ENCODE measurements at regions not wholly inside any gene's neighbourhood (a gene's known extent, or its start where the extent isn't known, plus 50 kb on each side); places are given as distances from the start of the nearest gene placed in this dataset.
A peak's percentile ranks its signal among the peaks of the same experiment; 100 is the strongest.
"Not testable (repeated sequence)": the region's sequence is repeated elsewhere in the genome, so short reads cannot be mapped to it uniquely, and the experiment has no call there.

DNA sequence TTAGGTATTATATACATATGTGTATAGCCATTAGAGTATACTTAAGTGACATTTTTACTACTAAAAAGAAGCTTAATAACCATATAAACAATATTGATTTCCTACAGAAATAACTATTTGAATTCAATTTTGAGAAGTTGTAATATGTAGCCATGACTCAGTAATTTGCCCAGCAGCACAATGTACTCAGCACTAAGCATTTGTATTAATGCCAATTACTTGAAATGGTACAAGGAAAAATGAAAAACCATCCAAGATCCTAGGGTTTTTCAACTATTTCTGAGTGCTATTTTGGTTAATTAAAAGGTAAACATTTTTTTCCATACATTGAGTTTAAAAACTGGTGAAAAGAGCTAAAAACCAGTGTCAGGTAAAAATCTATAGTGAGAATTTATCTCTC, 324.0 kb downstream of the KCNJ3 start:
- no peak for DNase-seq (ENCODE audit: low read depth)

- no peak for DNase-seq (ENCODE audit: low read depth)
These were observed 323.1 kb downstream of the KCNJ3 start for GRCh38 chr2:155021618-155022017.

- DNase-seq (ENCODE audit: low read depth), result no peak
These were observed 321.8 kb downstream of the KCNJ3 start for GRCh38 chr2:155020246-155020645.

DNA sequence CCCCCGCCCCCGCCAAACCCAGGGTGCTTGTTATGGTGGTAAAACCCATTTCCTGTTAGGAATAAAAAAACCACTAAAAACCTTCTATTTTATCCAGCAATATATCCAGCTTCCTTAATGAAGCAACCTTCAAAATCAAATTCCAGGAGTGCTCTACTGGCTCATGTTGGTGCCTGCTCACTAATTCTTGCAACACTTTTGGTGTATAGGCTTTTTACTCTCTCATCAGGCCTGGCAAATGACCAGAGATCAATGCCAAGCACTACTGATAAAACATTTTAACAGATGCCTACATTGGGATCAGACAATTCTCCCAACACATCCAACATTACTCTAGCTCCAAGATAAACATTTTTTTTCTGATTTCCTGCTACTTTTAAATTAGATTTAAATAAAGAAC, 312.4 kb downstream of the KCNJ3 start:
- no peak for DNase-seq (ENCODE audit: low read depth)

- DNase-seq (ENCODE audit: low read depth), result peak; percentile 46
These were observed 296.9 kb downstream of the KCNJ3 start for GRCh38 chr2:154995361-154995760.

GRCh38 chr2:154992826-154993225, 294.3 kb downstream of the KCNJ3 start:
- DNase-seq (ENCODE audit: low read depth), result no peak

GRCh38 chr2:154978710-154979109, 280.2 kb downstream of the KCNJ3 start:
- no peak for DNase-seq (ENCODE audit: low read depth)

- DNase-seq (ENCODE audit: low read depth), result peak; percentile 55
These were observed 279.7 kb downstream of the KCNJ3 start for GRCh38 chr2:154978244-154978643.

DNA sequence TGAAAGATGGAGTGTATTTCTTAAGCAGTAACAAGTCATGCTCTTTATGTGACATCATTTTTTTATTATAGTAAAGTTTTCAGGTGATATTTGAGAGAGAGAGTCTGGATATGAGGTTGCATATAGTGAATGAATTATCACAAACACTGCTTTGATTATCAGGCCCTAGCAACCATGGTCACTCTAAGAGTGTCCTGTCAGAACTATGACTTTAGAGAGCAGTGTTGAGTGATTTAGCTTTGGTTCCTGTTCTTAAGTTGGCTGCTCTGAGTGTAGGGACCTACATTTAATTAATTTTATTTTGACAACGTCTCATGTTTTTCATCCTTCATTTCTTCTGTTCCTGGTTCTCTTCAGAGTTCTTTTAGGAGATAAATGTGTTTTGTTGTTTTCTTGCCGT, 275.5 kb downstream of the KCNJ3 start:
- no peak for DNase-seq (ENCODE audit: low read depth)

GRCh38 chr2:154963511-154963910, 265.0 kb downstream of the KCNJ3 start:
- DNase-seq (ENCODE audit: low read depth), result no peak

GRCh38 chr2:154961676-154962075, 263.2 kb downstream of the KCNJ3 start:
- DNase-seq (ENCODE audit: low read depth), result no peak

DNA sequence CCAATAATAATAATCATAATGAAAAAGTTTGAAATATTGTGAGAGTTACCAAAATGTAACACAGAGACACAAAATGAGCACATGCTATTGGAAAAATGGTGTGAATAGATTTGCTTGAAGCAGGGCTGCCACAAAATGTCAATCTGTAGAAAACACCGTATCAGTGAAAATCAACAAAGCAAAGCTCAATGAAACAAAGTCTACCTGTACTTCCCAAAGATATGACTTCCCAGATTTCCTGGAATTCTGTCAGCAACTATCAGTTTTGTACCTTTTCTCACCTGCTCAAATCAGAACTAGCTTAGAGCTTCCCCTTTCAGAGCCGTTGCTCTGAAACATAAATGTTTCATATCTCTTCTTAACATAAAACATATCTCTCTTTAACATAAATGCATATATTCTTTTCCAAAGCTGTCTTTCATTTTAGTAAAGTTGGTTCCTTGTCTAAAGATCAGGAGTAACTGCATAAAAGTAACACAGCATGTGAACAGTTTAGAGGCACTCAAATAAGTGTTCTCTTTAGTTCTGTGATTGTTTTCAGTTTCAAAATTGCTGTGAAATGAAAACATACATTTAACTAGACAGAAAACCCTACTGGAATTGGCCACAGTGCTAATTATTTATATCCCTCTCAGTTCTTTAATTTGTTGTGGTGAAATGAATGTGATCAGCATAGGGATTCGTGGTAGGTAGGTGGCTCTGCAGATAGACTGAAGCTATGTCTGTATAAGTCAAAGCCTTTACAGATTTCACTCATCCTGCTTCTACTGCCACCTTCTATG, 262.5 kb downstream of the KCNJ3 start:
- no peak for DNase-seq (ENCODE audit: low read depth)

- no peak for DNase-seq (ENCODE audit: low read depth)
These were observed 254.0 kb downstream of the KCNJ3 start for GRCh38 chr2:154952346-154952980.

DNA sequence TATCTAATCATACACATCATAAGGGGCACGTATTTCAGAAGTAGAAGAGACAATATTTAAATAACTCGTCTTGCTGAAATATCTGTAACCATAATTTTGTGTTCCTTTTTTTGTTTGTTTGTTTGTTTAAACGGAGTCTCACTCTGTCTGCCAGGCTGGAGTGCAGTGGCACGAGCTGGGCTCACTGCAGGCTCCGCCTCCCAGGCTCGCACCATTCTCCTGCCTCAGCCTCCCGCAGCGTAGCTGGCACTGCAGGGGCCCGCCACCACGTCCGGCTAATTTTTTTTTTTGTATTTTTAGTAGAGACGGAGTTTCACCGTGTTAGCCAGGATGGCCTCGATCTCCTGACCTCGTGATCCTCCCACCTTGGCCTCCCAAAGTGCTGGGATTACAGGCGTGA, 248.9 kb downstream of the KCNJ3 start:
- DNase-seq (ENCODE audit: low read depth), result not testable (repeated sequence)

- DNase-seq (ENCODE audit: low read depth), result no peak
These were observed 247.5 kb downstream of the KCNJ3 start for GRCh38 chr2:154945984-154946383.

- DNase-seq (ENCODE audit: low read depth), result no peak
These were observed 242.9 kb downstream of the KCNJ3 start for GRCh38 chr2:154941379-154941778.

- DNase-seq (ENCODE audit: low read depth), result no peak
These were observed 235.7 kb downstream of the KCNJ3 start for GRCh38 chr2:154934213-154934612.

DNA sequence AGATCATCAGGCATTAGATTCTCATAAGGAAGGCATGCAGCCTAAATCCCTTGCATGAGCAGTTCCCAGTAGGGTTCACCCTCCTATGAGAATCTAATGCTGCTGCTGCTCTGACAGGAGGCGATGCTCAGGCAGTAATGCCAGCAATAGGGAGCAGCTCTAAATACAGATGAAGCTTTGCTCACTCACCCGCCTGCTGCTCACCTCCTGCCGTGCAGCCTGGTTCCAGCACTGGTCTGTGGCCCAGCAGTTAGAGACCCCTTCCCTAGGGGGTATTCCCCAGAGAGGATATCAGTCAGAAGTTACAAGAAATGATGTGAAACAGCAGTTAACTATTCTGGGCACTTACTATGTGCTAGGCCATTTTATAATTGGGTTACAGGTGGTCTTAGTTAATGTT, 226.0 kb downstream of the KCNJ3 start:
- DNase-seq (ENCODE audit: low read depth), result no peak

DNA sequence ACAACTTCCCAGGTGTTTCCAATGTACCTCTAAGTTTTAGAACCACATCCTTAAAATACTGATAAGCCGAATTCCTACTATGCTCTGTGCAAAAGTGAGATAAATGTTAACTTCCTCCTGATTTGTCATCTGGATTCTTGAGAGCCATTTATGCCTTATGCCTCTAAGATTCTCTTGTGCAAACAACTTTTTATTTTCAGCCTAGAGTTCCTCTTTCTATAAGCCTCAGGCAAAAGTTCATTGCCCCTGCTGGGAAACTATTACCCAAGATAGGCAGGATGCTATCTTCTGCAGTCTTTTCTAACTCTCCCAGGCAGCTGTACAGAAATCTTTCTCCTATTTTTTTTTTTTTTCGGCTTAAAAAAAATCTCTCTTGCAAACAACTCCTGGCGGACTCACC, 216.1 kb downstream of the KCNJ3 start:
- DNase-seq (ENCODE audit: low read depth), result no peak

DNA sequence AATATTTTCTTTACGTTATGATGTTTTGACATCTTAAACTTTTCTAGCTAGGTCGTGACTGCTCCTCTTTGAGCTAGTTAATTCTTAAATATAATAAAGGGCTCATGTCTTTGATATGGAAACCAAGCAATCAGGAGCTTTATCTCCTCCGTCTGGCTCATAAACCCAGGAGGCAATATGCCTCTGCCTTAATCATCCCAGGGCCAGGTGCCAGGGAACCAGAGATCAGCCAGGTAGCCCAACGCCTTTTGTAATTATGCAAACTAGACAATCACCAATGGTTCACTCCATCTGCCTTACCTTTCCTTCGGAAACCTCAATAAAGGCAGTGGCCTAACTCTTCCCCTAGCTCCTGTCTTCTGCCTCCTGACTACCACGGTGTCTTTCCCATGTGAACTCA, 213.7 kb downstream of the KCNJ3 start:
- no peak for DNase-seq (ENCODE audit: low read depth)

DNA sequence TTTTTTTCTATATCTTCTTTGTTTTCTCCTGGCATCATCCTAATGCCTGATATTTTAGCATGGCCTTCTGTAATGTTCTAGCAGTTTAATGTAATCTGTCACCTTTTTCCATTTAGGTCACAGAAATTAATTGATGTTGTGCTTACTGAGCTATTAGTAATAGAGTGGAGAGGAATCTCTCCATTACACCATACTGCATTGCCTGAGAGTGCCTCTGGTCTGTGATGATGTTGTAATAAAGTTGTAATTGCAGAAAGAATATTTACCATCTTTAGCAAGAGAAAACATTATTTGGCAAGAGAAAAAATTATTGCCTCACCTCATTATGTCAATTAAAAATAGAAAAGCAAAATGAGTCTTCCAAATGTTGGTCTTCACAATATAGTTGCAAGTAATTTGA, 213.2 kb downstream of the KCNJ3 start:
- no peak for DNase-seq (ENCODE audit: low read depth)

DNA sequence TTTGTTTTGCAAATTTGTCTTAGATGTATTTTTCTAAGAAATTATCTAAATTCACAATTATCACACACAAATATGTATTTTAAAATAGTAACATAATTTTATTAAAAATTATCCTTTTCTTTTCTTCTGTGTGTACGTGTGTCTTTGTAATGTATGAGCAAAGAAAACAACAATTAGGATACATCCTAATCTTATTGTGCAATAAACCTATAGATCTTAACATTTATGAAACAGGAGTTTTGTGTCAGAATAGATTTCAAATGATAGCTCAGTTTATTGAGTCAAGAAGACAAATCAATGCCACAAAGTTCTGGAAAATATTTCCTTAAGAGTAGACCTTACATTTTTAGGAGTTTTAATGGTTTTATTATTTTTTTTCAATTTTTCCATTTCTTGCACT, 212.2 kb downstream of the KCNJ3 start:
- DNase-seq (ENCODE audit: low read depth), result no peak

DNA sequence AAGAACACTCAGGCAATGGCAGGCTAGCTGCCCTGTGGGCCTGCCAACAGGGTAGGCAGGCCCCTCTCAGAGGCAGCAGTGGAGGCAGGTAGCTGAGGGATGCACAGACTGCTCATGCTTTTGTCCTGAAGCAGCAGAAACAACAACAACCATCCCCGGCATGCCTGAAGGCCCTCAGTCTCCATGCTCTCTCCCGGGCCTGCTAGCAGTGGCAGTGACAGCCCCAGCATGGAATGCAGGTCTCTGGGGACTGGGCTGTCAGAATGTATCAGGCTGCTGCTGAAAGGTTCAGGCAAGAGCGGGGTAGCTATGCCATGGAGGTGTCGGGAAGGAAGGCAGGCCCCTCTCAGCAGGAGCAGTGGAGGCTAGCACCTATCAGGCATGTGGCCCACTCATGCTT, 209.8 kb downstream of the KCNJ3 start:
- no peak for DNase-seq (ENCODE audit: low read depth)
